CD4-positive, alpha-beta T cell treated with Interleukin-2 at 100 ng/mL for 4 hours (primary cell): ENCODE measurements at regions not wholly inside any gene's neighbourhood (a gene's known extent, or its start where the extent isn't known, plus 50 kb on each side); places are given as distances from the start of the nearest gene placed in this dataset.
"Not testable (repeated sequence)": the region's sequence is repeated elsewhere in the genome, so short reads cannot be mapped to it uniquely, and the experiment has no call there.

Source experiments
- DNase-seq: peaks from one replicate; pipeline ENCODE4 v3.0.0-alpha.2; 2020; ENCODE audit warnings: low spot score

GRCh38 chr2:88860421-88861075 is 169.1 kb downstream of the RPIA start:
- no peak for DNase-seq

- no peak for DNase-seq
Observed at GRCh38 chr2:88865801-88866371, 174.4 kb downstream of the RPIA start.

- no peak for DNase-seq
Observed at GRCh38 chr2:88866756-88867155, 175.3 kb downstream of the RPIA start.

GRCh38 chr2:88868861-88869260 is 177.4 kb downstream of the RPIA start:
- no peak for DNase-seq

- no peak for DNase-seq
Observed at GRCh38 chr2:88870267-88870839, 178.9 kb downstream of the RPIA start.

- DNase-seq = no peak
Observed at GRCh38 chr2:88871336-88871735, 179.9 kb downstream of the RPIA start.

GRCh38 chr2:88873620-88874019 is 182.1 kb downstream of the RPIA start:
- DNase-seq = no peak

GRCh38 chr2:88874063-88874657 is 182.7 kb downstream of the RPIA start:
- DNase-seq = peak; percentile 53

- no peak for DNase-seq
Observed at GRCh38 chr2:88875736-88876135, 184.3 kb downstream of the RPIA start.

- DNase-seq = peak; percentile 48
Observed at GRCh38 chr2:88880441-88880953, 189.0 kb downstream of the RPIA start.

GRCh38 chr2:88885275-88885674 is 193.8 kb downstream of the RPIA start:
- DNase-seq = no peak

GRCh38 chr2:88885679-88886416 is 194.4 kb downstream of the RPIA start:
- DNase-seq = no peak

GRCh38 chr2:88887466-88887865 is 196.0 kb downstream of the RPIA start:
- DNase-seq = not testable (repeated sequence)

GRCh38 chr2:88892207-88892606 is 200.7 kb downstream of the RPIA start:
- no peak for DNase-seq

GRCh38 chr2:88892788-88893187 is 201.3 kb downstream of the RPIA start:
- no peak for DNase-seq

- no peak for DNase-seq
Observed at GRCh38 chr2:88896971-88897370, 205.5 kb downstream of the RPIA start.

- no peak for DNase-seq
Observed at GRCh38 chr2:88897715-88898114, 206.2 kb downstream of the RPIA start.

GRCh38 chr2:88903749-88904353 is 212.4 kb downstream of the RPIA start:
- DNase-seq = peak; percentile 8

- DNase-seq = no peak
Observed at GRCh38 chr2:88913280-88913679, 221.8 kb downstream of the RPIA start.

- DNase-seq = no peak
Observed at GRCh38 chr2:88919087-88919738, 227.7 kb downstream of the RPIA start.

GRCh38 chr2:88920399-88920798 is 228.9 kb downstream of the RPIA start:
- DNase-seq = not testable (repeated sequence)
